Activated CD4-positive, alpha-beta T cell treated with anti-CD3 and anti-CD28 coated beads, Interleukin-2, amount 50 U/mL, for 24 hours (primary cell): ENCODE measurements at regions not wholly inside any gene's neighbourhood (a gene's known extent, or its start where the extent isn't known, plus 50 kb on each side); places are given as distances from the start of the nearest gene placed in this dataset.
"Not testable (repeated sequence)": the region's sequence is repeated elsewhere in the genome, so short reads cannot be mapped to it uniquely, and the experiment has no call there.

Experiments
- DNase-seq, 2 donors: peaks; one replicate each; pipeline ENCODE4 v3.0.0-alpha.2; 2020; ENCODE audit warnings: low read depth in 1 of 2, low spot score in 1 of 2

- no peak for DNase-seq
Observed at GRCh38 chr18:39215920-39216319, 1650.3 kb upstream of the CELF4 start.

- no peak for DNase-seq
Observed at GRCh38 chr18:39211461-39211860, 1645.9 kb upstream of the CELF4 start.

GRCh38 chr18:39209173-39209572, 1643.6 kb upstream of the CELF4 start:
- no peak for DNase-seq

- DNase-seq: no peak
Observed at GRCh38 chr18:39208729-39209128, 1643.1 kb upstream of the CELF4 start.

GRCh38 chr18:39208190-39208589, 1642.6 kb upstream of the CELF4 start:
- DNase-seq: no peak

GRCh38 chr18:39206398-39207103, 1641.0 kb upstream of the CELF4 start:
- DNase-seq: not testable (repeated sequence)

GRCh38 chr18:39205565-39206195, 1640.1 kb upstream of the CELF4 start:
- DNase-seq: no peak

- no peak for DNase-seq
Observed at GRCh38 chr18:39200153-39200552, 1634.6 kb upstream of the CELF4 start.

- no peak for DNase-seq
Observed at GRCh38 chr18:39199231-39199855, 1633.7 kb upstream of the CELF4 start.

GRCh38 chr18:39198376-39198775, 1632.8 kb upstream of the CELF4 start:
- DNase-seq: no peak

- DNase-seq: no peak
Observed at GRCh38 chr18:39191931-39192330, 1626.3 kb upstream of the CELF4 start.

- DNase-seq: no peak
Observed at GRCh38 chr18:39191058-39191457, 1625.5 kb upstream of the CELF4 start.

GRCh38 chr18:39190508-39190907, 1624.9 kb upstream of the CELF4 start:
- DNase-seq: no peak

GRCh38 chr18:39188278-39188677, 1622.7 kb upstream of the CELF4 start:
- no peak for DNase-seq

- no peak for DNase-seq
Observed at GRCh38 chr18:39186008-39186407, 1620.4 kb upstream of the CELF4 start.

- no peak for DNase-seq
Observed at GRCh38 chr18:39184176-39184575, 1618.6 kb upstream of the CELF4 start.

- DNase-seq: no peak
Observed at GRCh38 chr18:39178166-39178565, 1612.6 kb upstream of the CELF4 start.

- no peak for DNase-seq
Observed at GRCh38 chr18:39172695-39173421, 1607.3 kb upstream of the CELF4 start.

- DNase-seq: no peak
Observed at GRCh38 chr18:39168723-39169122, 1603.1 kb upstream of the CELF4 start.

GRCh38 chr18:39167990-39168389, 1602.4 kb upstream of the CELF4 start:
- no peak for DNase-seq

GRCh38 chr18:39166776-39167175, 1601.2 kb upstream of the CELF4 start:
- no peak for DNase-seq
